HL-60 (cell line): ENCODE measurements at regions not wholly inside any gene's neighbourhood (a gene's known extent, or its start where the extent isn't known, plus 50 kb on each side); places are given as distances from the start of the nearest gene placed in this dataset.

Experiments
- DNase-seq, 2 experiments: peaks; one replicate each; pipeline ENCODE4 v3.0.0-alpha.2; 2010 to 2020; ENCODE audit warnings: low read depth in 1 of 2, low spot score in 1 of 2
- H3K27ac ChIP-seq: fragments of 250-450 bp; sonication (Bioruptor Pico); replicated peaks from 2 replicates; pipeline ENCODE4 v1.5.1; 2020; ENCODE audit warnings: mild to moderate bottlenecking, moderate library complexity
- H3K27me3 ChIP-seq: fragments of 250-450 bp; sonication (Bioruptor Pico); 2 replicates; pipeline ENCODE4 v1.5.1; 2021; ENCODE audit warnings: mild to moderate bottlenecking, moderate library complexity; ENCODE audit not compliant: insufficient read depth, poor library complexity, severe bottlenecking
- H3K4me3 ChIP-seq: replicated peaks from 2 replicates; pipeline ENCODE4 v1.5.1; 2011; ENCODE audit warnings: mild to moderate bottlenecking, control low read depth, low read length; ENCODE audit not compliant: insufficient read depth
- GABPA ChIP-seq: IDR thresholded peaks from 2 replicates; pipeline ENCODE4 v1.6.1; 2012; ENCODE audit warnings: low read depth
- POLR2AphosphoS5 ChIP-seq: IDR thresholded peaks from 2 replicates; pipeline ENCODE4 v1.6.1; 2012; ENCODE audit warnings: low read depth
- SPI1 ChIP-seq: IDR thresholded peaks from 2 replicates; pipeline ENCODE4 v1.6.1; 2012; ENCODE audit warnings: low read depth, mild to moderate bottlenecking, borderline replicate concordance
- TF ChIP-seq, protein P1 (sequence below): IDR thresholded peaks from one replicate; pipeline ENCODE4 v1.5.1; 2011; ENCODE audit warnings: low read length, control low read depth, inconsistent platforms; ENCODE audit not compliant: insufficient read depth
- TF ChIP-seq, protein P2 (sequence below): IDR thresholded peaks from 2 replicates; pipeline ENCODE4 v1.6.1; 2012; ENCODE audit warnings: low read depth; ENCODE audit not compliant: insufficient replicate concordance

DNA sequence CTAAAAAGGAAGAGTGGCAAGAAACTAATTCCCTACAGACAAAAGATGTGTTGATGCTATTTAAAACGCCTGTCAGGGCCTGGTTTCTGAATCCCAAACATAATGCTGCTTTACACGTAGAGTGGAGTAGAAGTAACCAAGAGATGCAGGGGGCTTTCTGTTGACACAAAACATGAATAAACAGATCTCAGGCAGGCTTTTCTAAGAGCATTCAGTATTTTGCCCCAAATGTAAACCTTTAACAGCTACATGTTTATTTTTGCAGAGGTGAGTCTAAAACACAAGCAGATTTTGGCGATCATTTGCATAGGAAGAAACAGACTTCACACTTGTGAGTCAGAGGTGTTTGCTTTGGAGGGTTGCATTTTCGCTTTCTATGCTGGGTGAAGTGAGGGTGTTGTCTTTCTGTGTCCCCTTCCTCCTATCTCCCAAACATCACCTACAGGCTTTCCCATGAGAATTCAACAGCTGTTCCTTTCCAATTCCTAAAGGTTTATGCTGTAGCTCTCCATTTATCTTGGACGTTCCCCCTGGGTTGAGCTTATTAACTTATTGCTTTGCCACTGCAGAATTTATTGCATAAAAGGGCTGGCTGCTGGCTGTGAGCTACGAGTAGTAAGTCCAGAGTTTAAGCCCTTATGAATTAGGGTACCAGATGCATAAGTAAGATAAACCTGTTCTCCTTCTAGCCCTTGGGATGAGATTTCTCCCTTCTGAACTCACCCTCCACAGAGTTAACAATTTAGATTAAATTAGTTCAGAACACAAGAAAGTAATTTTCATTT, 156.7 kb downstream of the DIPK2A start:
- no peak overlapping the region for H3K27ac ChIP-seq
- no peaks in the 10 kb centered on the region for H3K27me3 ChIP-seq
- DNase-seq: no peak
- TF ChIP-seq, protein P1, sequence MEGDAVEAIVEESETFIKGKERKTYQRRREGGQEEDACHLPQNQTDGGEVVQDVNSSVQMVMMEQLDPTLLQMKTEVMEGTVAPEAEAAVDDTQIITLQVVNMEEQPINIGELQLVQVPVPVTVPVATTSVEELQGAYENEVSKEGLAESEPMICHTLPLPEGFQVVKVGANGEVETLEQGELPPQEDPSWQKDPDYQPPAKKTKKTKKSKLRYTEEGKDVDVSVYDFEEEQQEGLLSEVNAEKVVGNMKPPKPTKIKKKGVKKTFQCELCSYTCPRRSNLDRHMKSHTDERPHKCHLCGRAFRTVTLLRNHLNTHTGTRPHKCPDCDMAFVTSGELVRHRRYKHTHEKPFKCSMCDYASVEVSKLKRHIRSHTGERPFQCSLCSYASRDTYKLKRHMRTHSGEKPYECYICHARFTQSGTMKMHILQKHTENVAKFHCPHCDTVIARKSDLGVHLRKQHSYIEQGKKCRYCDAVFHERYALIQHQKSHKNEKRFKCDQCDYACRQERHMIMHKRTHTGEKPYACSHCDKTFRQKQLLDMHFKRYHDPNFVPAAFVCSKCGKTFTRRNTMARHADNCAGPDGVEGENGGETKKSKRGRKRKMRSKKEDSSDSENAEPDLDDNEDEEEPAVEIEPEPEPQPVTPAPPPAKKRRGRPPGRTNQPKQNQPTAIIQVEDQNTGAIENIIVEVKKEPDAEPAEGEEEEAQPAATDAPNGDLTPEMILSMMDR: no peak
- TF ChIP-seq, protein P2, sequence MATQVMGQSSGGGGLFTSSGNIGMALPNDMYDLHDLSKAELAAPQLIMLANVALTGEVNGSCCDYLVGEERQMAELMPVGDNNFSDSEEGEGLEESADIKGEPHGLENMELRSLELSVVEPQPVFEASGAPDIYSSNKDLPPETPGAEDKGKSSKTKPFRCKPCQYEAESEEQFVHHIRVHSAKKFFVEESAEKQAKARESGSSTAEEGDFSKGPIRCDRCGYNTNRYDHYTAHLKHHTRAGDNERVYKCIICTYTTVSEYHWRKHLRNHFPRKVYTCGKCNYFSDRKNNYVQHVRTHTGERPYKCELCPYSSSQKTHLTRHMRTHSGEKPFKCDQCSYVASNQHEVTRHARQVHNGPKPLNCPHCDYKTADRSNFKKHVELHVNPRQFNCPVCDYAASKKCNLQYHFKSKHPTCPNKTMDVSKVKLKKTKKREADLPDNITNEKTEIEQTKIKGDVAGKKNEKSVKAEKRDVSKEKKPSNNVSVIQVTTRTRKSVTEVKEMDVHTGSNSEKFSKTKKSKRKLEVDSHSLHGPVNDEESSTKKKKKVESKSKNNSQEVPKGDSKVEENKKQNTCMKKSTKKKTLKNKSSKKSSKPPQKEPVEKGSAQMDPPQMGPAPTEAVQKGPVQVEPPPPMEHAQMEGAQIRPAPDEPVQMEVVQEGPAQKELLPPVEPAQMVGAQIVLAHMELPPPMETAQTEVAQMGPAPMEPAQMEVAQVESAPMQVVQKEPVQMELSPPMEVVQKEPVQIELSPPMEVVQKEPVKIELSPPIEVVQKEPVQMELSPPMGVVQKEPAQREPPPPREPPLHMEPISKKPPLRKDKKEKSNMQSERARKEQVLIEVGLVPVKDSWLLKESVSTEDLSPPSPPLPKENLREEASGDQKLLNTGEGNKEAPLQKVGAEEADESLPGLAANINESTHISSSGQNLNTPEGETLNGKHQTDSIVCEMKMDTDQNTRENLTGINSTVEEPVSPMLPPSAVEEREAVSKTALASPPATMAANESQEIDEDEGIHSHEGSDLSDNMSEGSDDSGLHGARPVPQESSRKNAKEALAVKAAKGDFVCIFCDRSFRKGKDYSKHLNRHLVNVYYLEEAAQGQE: no peak
- TF ChIP-seq POLR2AphosphoS5 (no peak), SPI1 (no peak), GABPA (no peak)
- no peak overlapping the region for H3K4me3 ChIP-seq

DNA sequence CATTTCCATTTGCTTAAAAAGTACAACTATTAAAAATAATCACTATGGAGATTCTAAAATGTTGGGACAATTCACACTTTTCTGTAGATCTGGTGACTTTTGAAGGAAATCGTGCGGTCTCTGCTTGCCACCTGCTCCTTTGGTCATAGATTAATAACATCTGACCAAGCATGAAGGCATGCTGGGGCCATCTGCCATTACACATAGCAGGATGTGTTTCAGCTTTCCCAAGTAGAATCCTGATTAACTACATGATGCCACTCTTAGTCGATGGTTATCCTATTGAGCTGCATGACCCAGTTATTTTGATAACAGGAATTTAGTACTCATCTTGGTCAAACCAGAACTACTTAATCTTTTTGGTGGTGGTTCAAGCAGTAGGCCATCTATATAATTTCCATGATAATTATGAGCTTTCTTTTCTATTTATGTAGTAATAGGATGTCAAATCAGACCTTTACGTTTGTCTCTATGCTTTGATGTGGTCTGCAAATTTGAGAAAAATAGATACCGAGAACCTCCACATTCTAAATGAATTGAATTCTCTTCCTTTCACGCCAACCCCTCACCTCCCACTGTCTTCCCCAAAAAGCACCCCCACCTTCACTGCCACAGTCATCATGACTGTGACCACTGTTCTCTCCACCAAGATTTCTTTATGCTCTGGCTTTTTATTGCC, 158.1 kb downstream of the DIPK2A start:
- no peak overlapping the region for H3K4me3 ChIP-seq
- H3K27ac ChIP-seq: no peak overlapping the region
- H3K27me3 ChIP-seq: no peaks in the 10 kb centered on the region
- TF ChIP-seq, protein P1: no peak
- TF ChIP-seq POLR2AphosphoS5 (no peak), GABPA (no peak), SPI1 (no peak)
- TF ChIP-seq, protein P2: no peak
- DNase-seq: no peak

DNA sequence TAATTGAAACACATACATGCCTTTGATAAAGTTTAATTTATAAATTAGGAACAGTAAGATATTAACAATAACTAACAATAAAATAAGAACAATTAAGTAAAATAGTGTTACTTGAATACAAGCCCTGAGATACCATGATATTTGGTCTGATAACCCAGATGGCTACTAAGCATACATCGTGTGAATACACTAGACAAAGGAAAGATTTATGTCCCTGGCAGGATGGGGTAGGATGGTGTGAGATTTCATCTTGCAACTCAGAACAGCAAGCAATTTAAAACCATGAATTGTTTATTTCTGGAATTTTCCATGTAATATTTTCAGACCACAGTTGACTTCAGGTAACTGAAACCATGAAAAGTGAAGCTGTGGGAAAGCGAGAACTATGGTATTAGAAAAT, 169.5 kb downstream of the DIPK2A start:
- DNase-seq: no peak
- H3K4me3 ChIP-seq: no peak overlapping the region
- no peak for TF ChIP-seq GABPA
- TF ChIP-seq, protein P2: no peak
- TF ChIP-seq, protein P1: no peak
- no peak overlapping the region for H3K27ac ChIP-seq
- H3K27me3 ChIP-seq: no peaks in the 10 kb centered on the region
